22Rv1 (cell line): ENCODE measurements at regions not wholly inside any gene's neighbourhood (a gene's known extent, or its start where the extent isn't known, plus 50 kb on each side); places are given as distances from the start of the nearest gene placed in this dataset.

Source experiments
- ZFX ChIP-seq: fragments of 450-650 bp; IDR thresholded peaks from 2 replicates; pipeline ENCODE4 v1.6.1; 2017; ENCODE audit warnings: antibody characterized with exemption, borderline replicate concordance
- TF ChIP-seq, protein P1 (sequence below): fragments of 450-650 bp; IDR thresholded peaks from 2 replicates; pipeline ENCODE4 v1.5.1; 2017; ENCODE audit warnings: mild to moderate bottlenecking

DNA sequence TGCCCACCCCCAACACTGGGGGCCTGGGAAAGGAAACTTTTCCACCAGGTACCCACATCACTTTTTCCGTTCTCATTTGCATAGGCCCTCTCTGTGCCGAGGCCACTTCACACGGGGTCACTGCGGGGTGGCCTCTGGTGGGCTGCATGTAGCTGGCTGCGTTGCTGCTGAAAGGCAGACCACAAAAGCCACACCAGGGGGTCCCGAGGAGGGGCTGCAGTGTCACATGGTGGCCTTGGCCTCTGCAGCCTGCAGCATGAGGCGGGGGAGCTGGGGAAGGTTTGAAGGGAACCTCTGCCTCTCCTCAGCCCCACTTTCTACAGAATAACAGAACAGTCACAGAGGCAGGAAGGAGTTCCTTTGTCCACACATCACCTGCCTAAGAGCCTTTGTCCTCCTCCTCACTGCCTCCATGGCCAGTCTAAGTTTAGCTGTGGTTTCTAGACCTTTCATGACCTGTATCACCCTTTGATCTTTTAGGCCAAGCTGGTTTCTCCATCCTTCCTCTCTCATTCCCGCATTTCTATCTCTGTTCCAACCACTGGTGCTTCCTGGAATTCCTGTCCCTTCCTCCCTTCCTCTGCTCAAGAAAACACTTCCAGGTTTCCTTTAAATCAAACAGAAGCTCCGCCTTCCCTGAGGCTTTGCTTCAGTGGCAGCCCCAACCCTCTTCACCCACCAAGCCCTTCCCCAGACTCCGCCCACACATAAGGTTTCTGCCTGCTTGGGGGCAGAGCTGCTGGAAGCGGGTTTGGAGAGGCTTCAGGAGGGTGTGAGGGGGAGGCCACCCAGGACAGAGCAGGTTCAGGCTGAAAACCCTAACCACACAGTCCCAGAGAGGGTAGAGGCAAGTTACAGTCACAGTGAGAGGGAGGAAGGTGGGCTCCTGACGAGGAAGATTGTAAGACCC lies 150.7 kb upstream of the TLE3 start:
- TF ChIP-seq, protein P1, sequence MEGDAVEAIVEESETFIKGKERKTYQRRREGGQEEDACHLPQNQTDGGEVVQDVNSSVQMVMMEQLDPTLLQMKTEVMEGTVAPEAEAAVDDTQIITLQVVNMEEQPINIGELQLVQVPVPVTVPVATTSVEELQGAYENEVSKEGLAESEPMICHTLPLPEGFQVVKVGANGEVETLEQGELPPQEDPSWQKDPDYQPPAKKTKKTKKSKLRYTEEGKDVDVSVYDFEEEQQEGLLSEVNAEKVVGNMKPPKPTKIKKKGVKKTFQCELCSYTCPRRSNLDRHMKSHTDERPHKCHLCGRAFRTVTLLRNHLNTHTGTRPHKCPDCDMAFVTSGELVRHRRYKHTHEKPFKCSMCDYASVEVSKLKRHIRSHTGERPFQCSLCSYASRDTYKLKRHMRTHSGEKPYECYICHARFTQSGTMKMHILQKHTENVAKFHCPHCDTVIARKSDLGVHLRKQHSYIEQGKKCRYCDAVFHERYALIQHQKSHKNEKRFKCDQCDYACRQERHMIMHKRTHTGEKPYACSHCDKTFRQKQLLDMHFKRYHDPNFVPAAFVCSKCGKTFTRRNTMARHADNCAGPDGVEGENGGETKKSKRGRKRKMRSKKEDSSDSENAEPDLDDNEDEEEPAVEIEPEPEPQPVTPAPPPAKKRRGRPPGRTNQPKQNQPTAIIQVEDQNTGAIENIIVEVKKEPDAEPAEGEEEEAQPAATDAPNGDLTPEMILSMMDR = no peak
- no peak for TF ChIP-seq ZFX
